IMR-90 (cell line): ENCODE measurements at regions not wholly inside any gene's neighbourhood (a gene's known extent, or its start where the extent isn't known, plus 50 kb on each side); places are given as distances from the start of the nearest gene placed in this dataset.

Source experiments
- ATAC-seq: fragments of 200-7000 bp; cut with Tn5 transposase; 2 replicates; pipeline ENCODE4 v1.9.1; 2020; ENCODE audit warnings: low read depth, mild to moderate bottlenecking, moderate library complexity
- BruUV-seq: library from RNA; stranded (reverse); fragments of 400-500 nt; replicated peaks from 2 replicates; lab custom pipeline; 2021; lab: Mats Ljungman, UMichigan
- CTCF ChIA-PET: fragments of 300-600 bp; formaldehyde crosslinking; extraction: SDS; loops from one replicate; lab custom pipeline; 2021; ENCODE audit warnings: antibody characterized with exemption; lab: Yijun Ruan, JAX
- POLR2A ChIA-PET: fragments of 300-600 bp; sonication (Branson Sonifier 250); formaldehyde crosslinking; loops from one replicate; lab custom pipeline; 2022; ENCODE audit warnings: antibody characterized with exemption; ENCODE audit not compliant: unreplicated experiment; lab: Charles Lee
- DNase-seq: peaks from one replicate; pipeline ENCODE4 v3.0.0; 2013
- H2AFZ ChIP-seq: replicated peaks from 2 replicates; pipeline ENCODE3; 2013; ENCODE audit warnings: low read length, mild to moderate bottlenecking; ENCODE audit not compliant: poor library complexity
- H2AK5ac ChIP-seq: 2 replicates; pipeline ENCODE4 v1.6.1; 2013; ENCODE audit warnings: low read depth, low read length, inconsistent platforms
- H2AK9ac ChIP-seq: replicated peaks from 2 replicates; pipeline ENCODE3; 2013; ENCODE audit warnings: mild to moderate bottlenecking, low read depth, low read length, moderate library complexity; ENCODE audit not compliant: poor library complexity
- H2BK120ac ChIP-seq: 2 replicates; pipeline ENCODE4 v1.6.1; 2013; ENCODE audit warnings: low read depth, low read length, inconsistent platforms
- H2BK15ac ChIP-seq: 3 replicates; pipeline ENCODE4 v1.6.1; 2013; ENCODE audit warnings: low read depth, low read length, inconsistent platforms
- H2BK20ac ChIP-seq: 2 replicates; pipeline ENCODE4 v1.6.1; 2013; ENCODE audit warnings: low read depth, mild to moderate bottlenecking, inconsistent platforms, low read length, moderate library complexity
- H2BK5ac ChIP-seq: 2 replicates; pipeline ENCODE4 v1.6.1; 2013; ENCODE audit warnings: mild to moderate bottlenecking, low read depth, low read length, inconsistent platforms; ENCODE audit not compliant: poor library complexity, severe bottlenecking
- H3K14ac ChIP-seq: replicated peaks from 2 replicates; pipeline ENCODE4 v1.6.1; 2013; ENCODE audit warnings: low read depth, low read length, inconsistent platforms
- H3K18ac ChIP-seq: 2 replicates; pipeline ENCODE4 v1.6.1; 2013; ENCODE audit warnings: low read depth, low read length, control low read depth
- H3K23ac ChIP-seq: 2 replicates; pipeline ENCODE4 v1.6.1; 2013; ENCODE audit warnings: low read depth, low read length, inconsistent platforms
- H3K27ac ChIP-seq: 2 replicates; pipeline ENCODE4 v1.5.1; 2013; ENCODE audit warnings: mild to moderate bottlenecking, control low read depth, low read length; ENCODE audit not compliant: insufficient read depth
- H3K27me3 ChIP-seq: 2 replicates; pipeline ENCODE4 v1.6.1; 2013; ENCODE audit warnings: low read length; ENCODE audit not compliant: control insufficient read depth, insufficient read depth
- H3K36me3 ChIP-seq: 2 replicates; pipeline ENCODE4 v1.6.1; 2013; ENCODE audit warnings: low read length, mixed read lengths; ENCODE audit not compliant: control insufficient read depth, insufficient read depth
- H3K4ac ChIP-seq: 2 replicates; pipeline ENCODE4 v1.6.1; 2013; ENCODE audit warnings: low read depth, low read length, inconsistent platforms
- H3K4me1 ChIP-seq: 2 replicates; pipeline ENCODE4 v1.6.1; 2013; ENCODE audit warnings: low read length, mixed read lengths; ENCODE audit not compliant: control insufficient read depth, insufficient read depth
- H3K4me2 ChIP-seq: 2 replicates; pipeline ENCODE4 v1.6.1; 2013; ENCODE audit warnings: low read depth, mild to moderate bottlenecking, control low read depth, low read length, moderate library complexity
- H3K4me3 ChIP-seq: 2 replicates; pipeline ENCODE4 v1.5.1; 2013; ENCODE audit warnings: low read depth, mild to moderate bottlenecking, control low read depth, low read length, moderate library complexity; ENCODE audit not compliant: insufficient read depth
- H3K56ac ChIP-seq: 2 replicates; pipeline ENCODE4 v1.6.1; 2013; ENCODE audit warnings: low read length, inconsistent platforms; ENCODE audit not compliant: insufficient read depth; ENCODE audit errors: extremely low read depth
- H3K79me1 ChIP-seq, 2 experiments: 2 replicates each; pipeline ENCODE4 v1.6.1; 2013; ENCODE audit warnings: low read length in 2 of 2, inconsistent platforms in 1 of 2, low read depth in 1 of 2
- H3K9ac ChIP-seq: 2 replicates; pipeline ENCODE4 v1.6.1; 2013; ENCODE audit warnings: low read depth, low read length, control low read depth
- H3K9me1 ChIP-seq: 2 replicates; pipeline ENCODE4 v1.6.1; 2013; ENCODE audit warnings: low read length, inconsistent platforms; ENCODE audit not compliant: insufficient read depth
- H3K9me3 ChIP-seq: 2 replicates; pipeline ENCODE4 v1.6.1; 2013; ENCODE audit warnings: low read length; ENCODE audit not compliant: control insufficient read depth, insufficient read depth
- H4K20me1 ChIP-seq: 2 replicates; pipeline ENCODE4 v1.6.1; 2013; ENCODE audit warnings: low read length, inconsistent platforms; ENCODE audit not compliant: insufficient read depth
- H4K5ac ChIP-seq: 2 replicates; pipeline ENCODE4 v1.6.1; 2013; ENCODE audit warnings: mild to moderate bottlenecking, low read depth, low read length, control low read depth
- H4K8ac ChIP-seq, 2 experiments: 2 replicates each; pipeline ENCODE4 v1.6.1; 2013; ENCODE audit warnings: low read depth in 2 of 2, low read length in 2 of 2, control low read depth in 1 of 2, inconsistent platforms in 1 of 2
- H4K91ac ChIP-seq: 2 replicates; pipeline ENCODE4 v1.6.1; 2013; ENCODE audit warnings: low read depth, low read length, inconsistent platforms; ENCODE audit not compliant: insufficient read depth
- BHLHE40 ChIP-seq: fragments of 150-350 bp; IDR thresholded peaks from 2 replicates; pipeline ENCODE4 v1.6.1; 2016; ENCODE audit warnings: mild to moderate bottlenecking, low read depth, low read length
- CHD1 ChIP-seq: IDR thresholded peaks from 2 replicates; pipeline ENCODE4 v1.6.1; 2012; ENCODE audit warnings: low read depth, low read length, improper control_type of control experiment
- CTCF ChIP-seq: conservative IDR thresholded peaks from 2 replicates; pipeline ENCODE4 v1.5.1; 2012; ENCODE audit warnings: mild to moderate bottlenecking, low read depth, low read length, improper control_type of control experiment
- ELK1 ChIP-seq: fragments of 150-350 bp; IDR thresholded peaks from 2 replicates; pipeline ENCODE4 v1.6.1; 2016; ENCODE audit warnings: low read depth, mild to moderate bottlenecking, low read length, moderate library complexity, borderline replicate concordance
- FOS ChIP-seq: fragments of 150-350 bp; IDR thresholded peaks from 2 replicates; pipeline ENCODE4 v1.6.1; 2016; ENCODE audit warnings: low read depth, low read length
- MAZ ChIP-seq: IDR thresholded peaks from 2 replicates; pipeline ENCODE4 v1.6.1; 2012; ENCODE audit warnings: low read depth, mild to moderate bottlenecking, low read length, improper control_type of control experiment, moderate library complexity, borderline replicate concordance
- MXI1 ChIP-seq: IDR thresholded peaks from 2 replicates; pipeline ENCODE4 v1.6.1; 2012; ENCODE audit warnings: low read depth, mild to moderate bottlenecking, low read length, moderate library complexity, borderline replicate concordance
- NFE2L2 ChIP-seq: fragments of 150-350 bp; IDR thresholded peaks from 2 replicates; pipeline ENCODE4 v1.6.1; 2016; ENCODE audit warnings: low read depth, mild to moderate bottlenecking, low read length
- POLR2A ChIP-seq: IDR thresholded peaks from 2 replicates; pipeline ENCODE4 v1.6.1; 2012; ENCODE audit warnings: mild to moderate bottlenecking, low read depth, low read length
- RAD21 ChIP-seq: IDR thresholded peaks from 2 replicates; pipeline ENCODE4 v1.6.1; 2012; ENCODE audit warnings: low read length, improper control_type of control experiment
- RCOR1 ChIP-seq: IDR thresholded peaks from 2 replicates; pipeline ENCODE4 v1.6.1; 2012; ENCODE audit warnings: mild to moderate bottlenecking, low read length, improper control_type of control experiment; ENCODE audit not compliant: insufficient replicate concordance
- RFX5 ChIP-seq: IDR thresholded peaks from 2 replicates; pipeline ENCODE4 v1.8.0; 2012; ENCODE audit warnings: low read depth, mild to moderate bottlenecking, low read length, moderate library complexity
- WGBS, 2 experiments: methylation state at CpG; one replicate each; pipeline versions ENCODE4 v1.1.5 to v1.1.7; 2013; ENCODE audit warnings: missing lambda C conversion rate in 2 of 2; ENCODE audit not compliant: insufficient read length in 1 of 2; ENCODE audit errors: extremely low coverage in 2 of 2; 5-methylcytosine and 5-hydroxymethylcytosine counted together
- dilution Hi-C: fragments of 300-500 bp; cut with HindIII; formaldehyde crosslinking; loops from one replicate; pipeline ENCODE4 v1.14.3; 2018; ENCODE audit warnings: low sequenced_read_pairs; ENCODE audit not compliant: unreplicated experiment
- in situ Hi-C: fragments of 300-500 bp; cut with MboI; formaldehyde crosslinking; loops from 3 replicates; pipeline ENCODE4 v1.14.3; 2019; ENCODE audit warnings: low sequenced_read_pairs, inconsistent platforms, mixed read lengths
- intact Hi-C: fragments of 100-400 bp; cut with micrococcal nuclease; formaldehyde crosslinking; loops from 2 replicates; pipeline ENCODE4 v1.10.0; 2022
- TF ChIP-seq, protein P1 (sequence below): fragments of 150-350 bp; IDR thresholded peaks from 2 replicates; pipeline ENCODE4 v1.6.1; 2017; ENCODE audit warnings: mild to moderate bottlenecking, antibody characterized with exemption, low read length, low read depth

- Histone ChIP-seq H4K20me1 (no peaks in the 10 kb centered on the region), H3K9me1 (no peaks in the 10 kb centered on the region), H3K27ac (no peak overlapping the region), H3K9me3 (peaks cover 17% of the 10 kb centered on the region), H2AFZ (no peak overlapping the region), H3K23ac (no peak overlapping the region), H2BK20ac (no peak overlapping the region), H2BK5ac (no peak overlapping the region), H4K5ac (no peak overlapping the region), H2AK9ac (no peak overlapping the region), H3K56ac (no peak overlapping the region), H4K91ac (no peak overlapping the region), H3K18ac (no peak overlapping the region), H3K4ac (no peak overlapping the region), H4K8ac (no peak overlapping the region), H2BK120ac (no peak overlapping the region), H2BK15ac (no peak overlapping the region), H3K79me1 (no peaks in the 10 kb centered on the region), H2AK5ac (no peak overlapping the region), H3K4me1 (no peaks in the 10 kb centered on the region), H3K4me3 (no peak overlapping the region), H3K36me3 (no peaks in the 10 kb centered on the region), H3K9ac (no peak overlapping the region), H3K4me2 (no peak overlapping the region), H3K14ac (no peak overlapping the region), H3K27me3 (no peaks in the 10 kb centered on the region)
- TF ChIP-seq CHD1 (no peak), MXI1 (no peak), FOS (no peak), RAD21 (no peak), RCOR1 (no peak), BHLHE40 (no peak), NFE2L2 (no peak), ELK1 (no peak), MAZ (no peak), POLR2A (no peak), CTCF (no peak), RFX5 (no peak)
- TF ChIP-seq, protein P1, sequence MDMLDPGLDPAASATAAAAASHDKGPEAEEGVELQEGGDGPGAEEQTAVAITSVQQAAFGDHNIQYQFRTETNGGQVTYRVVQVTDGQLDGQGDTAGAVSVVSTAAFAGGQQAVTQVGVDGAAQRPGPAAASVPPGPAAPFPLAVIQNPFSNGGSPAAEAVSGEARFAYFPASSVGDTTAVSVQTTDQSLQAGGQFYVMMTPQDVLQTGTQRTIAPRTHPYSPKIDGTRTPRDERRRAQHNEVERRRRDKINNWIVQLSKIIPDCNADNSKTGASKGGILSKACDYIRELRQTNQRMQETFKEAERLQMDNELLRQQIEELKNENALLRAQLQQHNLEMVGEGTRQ, result no peak
- intact Hi-C loops, result no loop called here
- 0% methylated on average over 1 of the region's 3 CpGs; no CpG with 5 or more reads in 1 of the 2 experiments for WGBS, 2 experiments
- in situ Hi-C loops, result no loop called here
- ATAC-seq (no peak), DNase-seq (no peak)
- POLR2A ChIA-PET, result no interaction called here
- CTCF ChIA-PET, result no interaction called here
- no TSS peak for BruUV-seq
- dilution Hi-C loops, result no loop called here
Observed at GRCh38 chr18:78460558-78460957, 519.1 kb upstream of the SALL3 start.
